Fibroblast of lung (primary cell): ENCODE measurements at regions not wholly inside any gene's neighbourhood (a gene's known extent, or its start where the extent isn't known, plus 50 kb on each side); places are given as distances from the start of the nearest gene placed in this dataset.
A peak's percentile ranks its signal among the peaks of the same experiment; 100 is the strongest.

Experiments
- DNase-seq, 2 donors: peaks; one replicate each; pipeline versions ENCODE4 v3.0.0 to v3.0.0-alpha.2; 2010; ENCODE audit warnings: low read depth in 2 of 2
- H2AFZ ChIP-seq: 2 replicates; pipeline ENCODE4 v1.5.1; 2012; ENCODE audit warnings: low read length, control low read depth, inconsistent platforms
- H3K27ac ChIP-seq: 2 replicates; pipeline ENCODE4 v1.5.1; 2011; ENCODE audit warnings: low read length, control low read depth; ENCODE audit not compliant: insufficient read depth
- H3K27me3 ChIP-seq: 2 replicates; pipeline ENCODE4 v1.5.1; 2011; ENCODE audit warnings: mild to moderate bottlenecking, low read length; ENCODE audit not compliant: control insufficient read depth, insufficient read depth
- H3K36me3 ChIP-seq: 2 replicates; pipeline ENCODE4 v1.5.1; 2011; ENCODE audit warnings: low read length; ENCODE audit not compliant: control insufficient read depth, insufficient read depth
- H3K4me1 ChIP-seq: 2 replicates; pipeline ENCODE4 v1.5.1; 2011; ENCODE audit warnings: low read length; ENCODE audit not compliant: control insufficient read depth, insufficient read depth; ENCODE audit errors: extremely low read depth
- H3K4me2 ChIP-seq: 2 replicates; pipeline ENCODE4 v1.5.1; 2011; ENCODE audit warnings: low read length, control low read depth; ENCODE audit not compliant: insufficient read depth; ENCODE audit errors: extremely low read depth
- H3K4me3 ChIP-seq, 4 experiments: fragments of 200-600 bp in 1 of 4; sonication (generic) in 1 of 4; replicated peaks in 1 of 4; 2 replicates each; pipeline ENCODE4 v1.5.1; 2011 to 2016; ENCODE audit warnings: low read length in 4 of 4, low read depth in 3 of 4, mild to moderate bottlenecking in 3 of 4, control low read depth in 2 of 4, inconsistent platforms in 1 of 4, mixed read lengths in 1 of 4; ENCODE audit not compliant: insufficient read depth in 1 of 4; ENCODE audit errors: control extremely low read depth in 1 of 4
- H3K79me2 ChIP-seq: 2 replicates; pipeline ENCODE4 v1.5.1; 2012; ENCODE audit warnings: mild to moderate bottlenecking, low read length, inconsistent platforms; ENCODE audit not compliant: control insufficient read depth, insufficient read depth
- H3K9ac ChIP-seq: 2 replicates; pipeline ENCODE4 v1.5.1; 2011; ENCODE audit warnings: mild to moderate bottlenecking, low read length, control low read depth; ENCODE audit not compliant: insufficient read depth
- H3K9me3 ChIP-seq: 2 replicates; pipeline ENCODE4 v1.5.1; 2012; ENCODE audit warnings: low read depth, low read length; ENCODE audit not compliant: control insufficient read depth, insufficient read depth
- H4K20me1 ChIP-seq: 2 replicates; pipeline ENCODE4 v1.5.1; 2011; ENCODE audit warnings: low read length; ENCODE audit not compliant: control insufficient read depth, insufficient read depth; ENCODE audit errors: extremely low read depth
- EZH2 ChIP-seq: IDR thresholded peaks from 2 replicates; pipeline ENCODE4 v1.5.1; 2012; ENCODE audit warnings: low read length, control low read depth, mild to moderate bottlenecking; ENCODE audit errors: missing control alignments
- TF ChIP-seq, protein P1 (sequence below), 2 donors: IDR thresholded peaks in 1 of 2; conservative IDR thresholded peaks in 1 of 2; 1 replicate in 1 of 2; 2 replicates in 1 of 2; pipeline ENCODE4 v1.5.1; 2011 to 2012; ENCODE audit warnings: low read length in 2 of 2, control low read depth in 1 of 2, inconsistent platforms in 1 of 2, low read depth in 1 of 2, mild to moderate bottlenecking in 1 of 2

DNA sequence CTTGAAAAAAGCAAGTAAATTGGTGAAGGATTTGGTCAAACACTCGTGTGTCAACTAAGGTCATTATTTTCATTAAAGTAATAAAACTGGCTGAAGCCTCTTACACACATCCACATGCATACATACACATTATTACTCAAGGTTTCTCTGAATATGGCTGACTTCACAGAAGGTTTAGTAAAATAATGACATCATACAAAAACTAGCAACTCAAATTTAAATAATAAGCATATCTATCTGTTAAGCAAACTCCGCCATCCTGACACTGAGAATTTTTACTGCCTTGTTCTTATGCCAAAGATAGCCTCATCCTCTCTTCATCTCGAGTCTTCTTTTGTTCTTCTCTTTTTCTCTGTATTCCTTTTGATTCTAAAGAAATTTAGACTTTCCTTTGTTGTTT is 739.1 kb downstream of the GBE1 start:
- H3K9ac ChIP-seq: no peak overlapping the region
- H3K4me2 ChIP-seq: no peak overlapping the region
- no peaks in the 10 kb centered on the region for H3K79me2 ChIP-seq
- no peaks in the 10 kb centered on the region for H3K36me3 ChIP-seq
- H3K4me1 ChIP-seq: no peaks in the 10 kb centered on the region
- DNase-seq: no peak
- H3K4me3 ChIP-seq: no peak overlapping the region
- no peak overlapping the region for H3K27ac ChIP-seq
- no peak overlapping the region for H2AFZ ChIP-seq
- H3K9me3 ChIP-seq: no peaks in the 10 kb centered on the region
- no peaks in the 10 kb centered on the region for H3K27me3 ChIP-seq
- TF ChIP-seq EZH2: no peak
- TF ChIP-seq, protein P1, sequence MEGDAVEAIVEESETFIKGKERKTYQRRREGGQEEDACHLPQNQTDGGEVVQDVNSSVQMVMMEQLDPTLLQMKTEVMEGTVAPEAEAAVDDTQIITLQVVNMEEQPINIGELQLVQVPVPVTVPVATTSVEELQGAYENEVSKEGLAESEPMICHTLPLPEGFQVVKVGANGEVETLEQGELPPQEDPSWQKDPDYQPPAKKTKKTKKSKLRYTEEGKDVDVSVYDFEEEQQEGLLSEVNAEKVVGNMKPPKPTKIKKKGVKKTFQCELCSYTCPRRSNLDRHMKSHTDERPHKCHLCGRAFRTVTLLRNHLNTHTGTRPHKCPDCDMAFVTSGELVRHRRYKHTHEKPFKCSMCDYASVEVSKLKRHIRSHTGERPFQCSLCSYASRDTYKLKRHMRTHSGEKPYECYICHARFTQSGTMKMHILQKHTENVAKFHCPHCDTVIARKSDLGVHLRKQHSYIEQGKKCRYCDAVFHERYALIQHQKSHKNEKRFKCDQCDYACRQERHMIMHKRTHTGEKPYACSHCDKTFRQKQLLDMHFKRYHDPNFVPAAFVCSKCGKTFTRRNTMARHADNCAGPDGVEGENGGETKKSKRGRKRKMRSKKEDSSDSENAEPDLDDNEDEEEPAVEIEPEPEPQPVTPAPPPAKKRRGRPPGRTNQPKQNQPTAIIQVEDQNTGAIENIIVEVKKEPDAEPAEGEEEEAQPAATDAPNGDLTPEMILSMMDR (conservative IDR thresholded peaks at IDR 0.05 in 1 of 2, IDR thresholded peaks at IDR 0.05 in 1 of 2; ENCODE audit: low read depth in 1 of 2, low read length in 2 of 2): no peak
- H4K20me1 ChIP-seq: no peaks in the 10 kb centered on the region

DNA sequence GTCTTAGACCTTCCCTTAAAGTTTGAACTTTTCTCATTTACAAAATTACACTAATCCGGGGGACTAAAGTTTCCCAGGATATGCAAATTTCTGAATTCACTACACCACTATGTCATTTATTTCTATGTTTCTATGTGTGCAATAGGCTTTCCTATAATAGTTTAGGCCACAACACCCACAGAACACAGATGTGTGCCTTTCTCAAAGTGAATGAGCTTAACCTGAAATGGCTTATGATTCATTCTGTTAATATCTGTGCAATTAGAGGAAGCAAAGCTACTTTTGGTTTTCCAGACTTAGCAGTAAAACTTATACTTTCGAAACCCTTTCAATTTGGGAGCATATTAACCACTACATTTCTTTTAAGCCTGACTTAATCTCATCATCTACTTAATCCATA is 748.1 kb downstream of the GBE1 start:
- no peaks in the 10 kb centered on the region for H3K9me3 ChIP-seq
- H3K9ac ChIP-seq: no peak overlapping the region
- TF ChIP-seq, protein P1 (conservative IDR thresholded peaks at IDR 0.05 in 1 of 2, IDR thresholded peaks at IDR 0.05 in 1 of 2; ENCODE audit: low read depth in 1 of 2, low read length in 2 of 2): no peak
- TF ChIP-seq EZH2: no peak
- H3K4me3 ChIP-seq: no peak overlapping the region
- H3K27me3 ChIP-seq: no peaks in the 10 kb centered on the region
- H3K4me1 ChIP-seq: no peaks in the 10 kb centered on the region
- H3K79me2 ChIP-seq: no peaks in the 10 kb centered on the region
- DNase-seq: peak in 1 of 2 donors; percentile 25
- no peak overlapping the region for H3K27ac ChIP-seq
- H3K36me3 ChIP-seq: no peaks in the 10 kb centered on the region
- no peak overlapping the region for H3K4me2 ChIP-seq
- H4K20me1 ChIP-seq: no peaks in the 10 kb centered on the region
- H2AFZ ChIP-seq: no peak overlapping the region

DNA sequence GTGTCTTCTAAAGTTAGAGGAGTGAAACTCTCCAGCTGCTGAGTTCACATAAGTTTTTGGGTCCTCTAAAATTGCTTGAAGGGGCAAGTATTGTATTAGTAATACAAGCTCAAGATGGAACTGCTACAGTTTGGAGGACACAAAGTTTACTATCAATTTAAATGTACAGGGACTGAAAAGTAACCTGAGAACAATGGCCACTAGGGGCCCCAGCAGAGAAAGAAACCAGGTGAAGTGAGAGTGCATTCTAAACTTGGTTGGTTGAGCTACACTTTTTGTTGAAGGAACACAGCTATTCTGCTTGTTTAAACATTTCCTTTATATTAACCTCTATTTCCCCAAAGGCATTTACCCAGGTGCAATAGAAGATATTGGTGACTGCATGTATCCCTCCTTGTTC is 755.5 kb downstream of the GBE1 start:
- Histone ChIP-seq H3K9ac (no peak overlapping the region), H4K20me1 (no peaks in the 10 kb centered on the region), H2AFZ (no peak overlapping the region), H3K4me2 (no peak overlapping the region), H3K4me1 (no peaks in the 10 kb centered on the region), H3K79me2 (no peaks in the 10 kb centered on the region), H3K9me3 (no peaks in the 10 kb centered on the region), H3K4me3 (no peak overlapping the region), H3K27me3 (no peaks in the 10 kb centered on the region), H3K27ac (no peak overlapping the region), H3K36me3 (no peaks in the 10 kb centered on the region)
- no peak for TF ChIP-seq EZH2
- TF ChIP-seq, protein P1 (conservative IDR thresholded peaks at IDR 0.05 in 1 of 2, IDR thresholded peaks at IDR 0.05 in 1 of 2; ENCODE audit: low read depth in 1 of 2, low read length in 2 of 2): no peak
- no peak for DNase-seq
